HL-60 (cell line): ENCODE measurements at regions not wholly inside any gene's neighbourhood (a gene's known extent, or its start where the extent isn't known, plus 50 kb on each side); places are given as distances from the start of the nearest gene placed in this dataset.
"Not testable (repeated sequence)": the region's sequence is repeated elsewhere in the genome, so short reads cannot be mapped to it uniquely, and the experiment has no call there.

Experiments
- GABPA ChIP-seq: IDR thresholded peaks from 2 replicates; pipeline ENCODE4 v1.6.1; 2012; ENCODE audit warnings: low read depth
- POLR2AphosphoS5 ChIP-seq: IDR thresholded peaks from 2 replicates; pipeline ENCODE4 v1.6.1; 2012; ENCODE audit warnings: low read depth
- SPI1 ChIP-seq: IDR thresholded peaks from 2 replicates; pipeline ENCODE4 v1.6.1; 2012; ENCODE audit warnings: low read depth, mild to moderate bottlenecking, borderline replicate concordance
- TF ChIP-seq, protein P1 (sequence below): IDR thresholded peaks from one replicate; pipeline ENCODE4 v1.5.1; 2011; ENCODE audit warnings: low read length, control low read depth, inconsistent platforms; ENCODE audit not compliant: insufficient read depth
- TF ChIP-seq, protein P2 (sequence below): IDR thresholded peaks from 2 replicates; pipeline ENCODE4 v1.6.1; 2012; ENCODE audit warnings: low read depth; ENCODE audit not compliant: insufficient replicate concordance

DNA sequence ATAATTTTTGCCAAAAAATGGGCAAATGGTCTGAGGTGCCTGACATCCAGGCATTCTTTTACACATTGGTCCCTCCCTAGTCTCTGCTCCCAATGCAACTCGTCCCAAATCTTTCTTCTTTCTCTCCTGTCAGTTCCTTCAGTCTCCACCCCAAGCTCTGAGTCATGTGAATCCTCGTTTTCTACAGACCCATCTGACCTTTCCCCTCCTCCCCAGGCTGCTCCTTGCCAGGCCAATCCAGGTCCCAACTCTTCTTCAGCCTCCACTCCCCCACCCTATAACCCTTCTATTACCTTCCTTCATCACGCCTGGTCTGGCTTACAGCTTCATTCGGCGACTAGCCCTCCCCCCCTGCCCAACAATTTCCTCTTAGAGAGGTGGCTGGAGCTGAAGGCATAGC is 55.3 kb downstream of the BBS10 start:
- TF ChIP-seq, protein P1, sequence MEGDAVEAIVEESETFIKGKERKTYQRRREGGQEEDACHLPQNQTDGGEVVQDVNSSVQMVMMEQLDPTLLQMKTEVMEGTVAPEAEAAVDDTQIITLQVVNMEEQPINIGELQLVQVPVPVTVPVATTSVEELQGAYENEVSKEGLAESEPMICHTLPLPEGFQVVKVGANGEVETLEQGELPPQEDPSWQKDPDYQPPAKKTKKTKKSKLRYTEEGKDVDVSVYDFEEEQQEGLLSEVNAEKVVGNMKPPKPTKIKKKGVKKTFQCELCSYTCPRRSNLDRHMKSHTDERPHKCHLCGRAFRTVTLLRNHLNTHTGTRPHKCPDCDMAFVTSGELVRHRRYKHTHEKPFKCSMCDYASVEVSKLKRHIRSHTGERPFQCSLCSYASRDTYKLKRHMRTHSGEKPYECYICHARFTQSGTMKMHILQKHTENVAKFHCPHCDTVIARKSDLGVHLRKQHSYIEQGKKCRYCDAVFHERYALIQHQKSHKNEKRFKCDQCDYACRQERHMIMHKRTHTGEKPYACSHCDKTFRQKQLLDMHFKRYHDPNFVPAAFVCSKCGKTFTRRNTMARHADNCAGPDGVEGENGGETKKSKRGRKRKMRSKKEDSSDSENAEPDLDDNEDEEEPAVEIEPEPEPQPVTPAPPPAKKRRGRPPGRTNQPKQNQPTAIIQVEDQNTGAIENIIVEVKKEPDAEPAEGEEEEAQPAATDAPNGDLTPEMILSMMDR, result not testable (repeated sequence)
- not testable (repeated sequence) for TF ChIP-seq GABPA, SPI1, POLR2AphosphoS5
- TF ChIP-seq, protein P2, sequence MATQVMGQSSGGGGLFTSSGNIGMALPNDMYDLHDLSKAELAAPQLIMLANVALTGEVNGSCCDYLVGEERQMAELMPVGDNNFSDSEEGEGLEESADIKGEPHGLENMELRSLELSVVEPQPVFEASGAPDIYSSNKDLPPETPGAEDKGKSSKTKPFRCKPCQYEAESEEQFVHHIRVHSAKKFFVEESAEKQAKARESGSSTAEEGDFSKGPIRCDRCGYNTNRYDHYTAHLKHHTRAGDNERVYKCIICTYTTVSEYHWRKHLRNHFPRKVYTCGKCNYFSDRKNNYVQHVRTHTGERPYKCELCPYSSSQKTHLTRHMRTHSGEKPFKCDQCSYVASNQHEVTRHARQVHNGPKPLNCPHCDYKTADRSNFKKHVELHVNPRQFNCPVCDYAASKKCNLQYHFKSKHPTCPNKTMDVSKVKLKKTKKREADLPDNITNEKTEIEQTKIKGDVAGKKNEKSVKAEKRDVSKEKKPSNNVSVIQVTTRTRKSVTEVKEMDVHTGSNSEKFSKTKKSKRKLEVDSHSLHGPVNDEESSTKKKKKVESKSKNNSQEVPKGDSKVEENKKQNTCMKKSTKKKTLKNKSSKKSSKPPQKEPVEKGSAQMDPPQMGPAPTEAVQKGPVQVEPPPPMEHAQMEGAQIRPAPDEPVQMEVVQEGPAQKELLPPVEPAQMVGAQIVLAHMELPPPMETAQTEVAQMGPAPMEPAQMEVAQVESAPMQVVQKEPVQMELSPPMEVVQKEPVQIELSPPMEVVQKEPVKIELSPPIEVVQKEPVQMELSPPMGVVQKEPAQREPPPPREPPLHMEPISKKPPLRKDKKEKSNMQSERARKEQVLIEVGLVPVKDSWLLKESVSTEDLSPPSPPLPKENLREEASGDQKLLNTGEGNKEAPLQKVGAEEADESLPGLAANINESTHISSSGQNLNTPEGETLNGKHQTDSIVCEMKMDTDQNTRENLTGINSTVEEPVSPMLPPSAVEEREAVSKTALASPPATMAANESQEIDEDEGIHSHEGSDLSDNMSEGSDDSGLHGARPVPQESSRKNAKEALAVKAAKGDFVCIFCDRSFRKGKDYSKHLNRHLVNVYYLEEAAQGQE, result not testable (repeated sequence)
